SHP77 (cell line): ENCODE measurements at regions not wholly inside any gene's neighbourhood (a gene's known extent, or its start where the extent isn't known, plus 50 kb on each side); places are given as distances from the start of the nearest gene placed in this dataset.
A peak's percentile ranks its signal among the peaks of the same experiment; 100 is the strongest.
"Not testable (repeated sequence)": the region's sequence is repeated elsewhere in the genome, so short reads cannot be mapped to it uniquely, and the experiment has no call there.

Source experiments
- DNase-seq, 2 experiments: peaks; one replicate each; lab custom pipeline; 2025; lab: John Stamatoyannopoulos, UW

DNA sequence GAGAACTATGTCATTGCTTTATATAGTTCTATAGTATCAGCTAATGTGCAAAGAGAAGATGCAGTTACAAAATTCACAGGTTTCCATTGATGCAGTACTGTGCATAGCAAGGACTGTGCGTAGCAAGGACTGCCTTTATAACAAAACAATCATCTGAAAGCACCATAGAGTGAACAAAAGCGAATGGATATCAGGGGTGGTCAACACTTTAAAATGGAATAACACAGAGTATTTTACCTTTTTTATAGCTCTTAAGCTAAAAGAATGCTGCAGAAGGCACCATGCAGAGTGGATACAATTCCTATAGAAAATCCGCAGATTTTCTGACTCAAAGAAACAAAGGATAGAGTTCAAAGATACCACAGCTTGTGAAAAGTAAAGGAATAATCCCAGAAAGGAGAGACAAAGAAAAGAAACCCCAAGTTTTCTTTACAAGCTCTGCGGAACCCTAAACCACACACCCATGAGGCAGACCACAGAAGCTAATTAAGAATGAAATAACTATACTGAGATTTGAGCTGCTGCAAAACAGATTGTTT, 229.9 kb upstream of the DTNA start:
- DNase-seq: no peak

DNA sequence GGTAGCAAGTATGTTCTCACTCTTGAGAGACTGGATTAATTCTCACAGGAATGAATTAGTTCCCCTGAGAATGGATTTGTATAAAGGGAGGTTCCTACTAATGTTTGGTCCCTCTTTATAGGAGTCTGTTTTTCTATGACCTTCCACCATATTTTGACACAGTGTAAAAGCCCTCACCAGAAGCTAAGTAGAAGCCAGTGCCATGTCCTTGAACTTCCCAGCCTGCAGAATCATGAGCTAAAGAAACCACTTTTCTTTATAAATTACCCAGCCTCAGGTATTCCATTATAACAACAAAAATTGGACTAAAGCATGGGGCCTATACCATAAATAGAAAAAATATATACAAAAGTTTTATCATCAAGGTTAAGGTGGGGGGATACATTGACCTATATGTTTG, 227.9 kb upstream of the DTNA start:
- DNase-seq: no peak

DNA sequence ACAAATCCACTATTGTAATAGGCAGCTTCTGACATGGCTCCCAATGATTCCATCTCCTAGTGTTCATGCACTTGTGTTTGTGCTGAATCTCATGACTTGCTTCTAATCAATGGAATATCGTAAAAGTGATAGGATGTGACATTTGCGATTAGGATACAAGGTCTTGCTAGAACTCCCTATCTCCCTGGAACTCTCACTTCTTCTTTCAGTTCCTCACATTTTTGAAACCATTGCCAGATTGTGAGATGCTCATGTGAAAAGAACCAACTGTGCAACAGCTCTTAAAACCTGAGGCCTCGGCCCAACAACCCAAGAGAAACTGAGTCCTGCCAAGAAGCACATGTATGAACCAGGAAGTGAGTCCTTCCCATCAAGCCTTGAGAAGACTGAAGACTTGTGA, 226.9 kb upstream of the DTNA start:
- DNase-seq: no peak

DNA sequence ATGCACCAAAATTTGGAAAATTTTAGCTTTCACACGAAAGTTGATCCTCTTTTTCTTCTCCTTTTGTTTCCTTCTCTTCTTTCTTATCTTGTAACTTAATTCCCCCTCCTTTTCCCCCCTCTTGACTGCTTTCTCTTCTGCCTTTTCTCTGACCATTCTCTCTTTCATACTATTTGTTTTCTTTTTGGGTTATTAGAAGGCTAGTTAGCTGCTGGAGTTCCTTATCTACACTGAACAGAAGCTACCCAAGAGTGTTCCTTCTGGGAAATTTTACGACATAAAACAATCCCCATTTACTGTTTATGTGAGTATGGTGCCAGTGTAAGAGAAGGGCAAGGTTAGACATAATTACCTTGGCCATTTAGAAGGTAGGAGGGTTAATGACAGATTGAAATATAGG, 218.4 kb upstream of the DTNA start:
- DNase-seq: no peak

DNA sequence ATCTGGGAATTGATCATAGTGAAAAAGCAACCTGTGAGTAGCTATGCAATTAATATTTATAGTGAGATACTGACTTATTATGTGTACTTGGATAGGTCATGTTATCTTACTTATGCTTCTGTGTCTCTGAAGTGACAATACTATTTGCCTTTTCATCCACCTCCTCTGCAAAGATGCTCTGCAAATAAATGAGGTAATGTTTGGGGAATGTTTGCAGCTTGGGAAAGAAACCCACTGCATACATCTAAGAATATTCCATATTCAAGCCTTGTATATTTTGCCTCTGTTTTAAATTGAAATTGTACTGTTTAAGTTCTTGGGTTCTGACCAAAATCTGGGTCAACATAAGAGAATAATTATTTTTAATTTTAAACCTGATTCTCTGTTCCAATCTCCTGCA, 217.4 kb upstream of the DTNA start:
- peak; percentile 60 to 68 for DNase-seq

DNA sequence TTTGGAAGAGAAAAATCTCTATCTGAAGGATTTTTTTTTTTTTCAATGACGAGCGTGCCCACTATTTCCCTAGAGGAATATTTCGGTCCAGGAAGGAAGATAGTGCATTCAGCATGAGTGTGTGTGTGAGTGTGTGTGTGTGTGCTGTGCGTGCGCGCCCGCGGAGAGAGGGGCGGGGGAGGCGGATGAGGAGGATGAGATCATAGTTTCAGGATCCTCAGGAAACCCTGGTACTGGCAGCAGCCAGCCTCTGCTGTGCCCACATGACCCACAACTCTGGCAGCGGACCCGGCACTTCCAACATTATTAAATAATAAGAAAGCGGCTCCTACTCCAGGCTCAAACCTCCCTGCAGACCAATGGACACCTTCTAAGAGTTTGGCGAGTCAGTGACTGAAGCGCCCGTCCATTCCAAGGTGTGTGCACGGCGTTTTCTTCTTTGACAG, 217.0 kb upstream of the DTNA start:
- DNase-seq: peak; percentile 85 to 88

DNA sequence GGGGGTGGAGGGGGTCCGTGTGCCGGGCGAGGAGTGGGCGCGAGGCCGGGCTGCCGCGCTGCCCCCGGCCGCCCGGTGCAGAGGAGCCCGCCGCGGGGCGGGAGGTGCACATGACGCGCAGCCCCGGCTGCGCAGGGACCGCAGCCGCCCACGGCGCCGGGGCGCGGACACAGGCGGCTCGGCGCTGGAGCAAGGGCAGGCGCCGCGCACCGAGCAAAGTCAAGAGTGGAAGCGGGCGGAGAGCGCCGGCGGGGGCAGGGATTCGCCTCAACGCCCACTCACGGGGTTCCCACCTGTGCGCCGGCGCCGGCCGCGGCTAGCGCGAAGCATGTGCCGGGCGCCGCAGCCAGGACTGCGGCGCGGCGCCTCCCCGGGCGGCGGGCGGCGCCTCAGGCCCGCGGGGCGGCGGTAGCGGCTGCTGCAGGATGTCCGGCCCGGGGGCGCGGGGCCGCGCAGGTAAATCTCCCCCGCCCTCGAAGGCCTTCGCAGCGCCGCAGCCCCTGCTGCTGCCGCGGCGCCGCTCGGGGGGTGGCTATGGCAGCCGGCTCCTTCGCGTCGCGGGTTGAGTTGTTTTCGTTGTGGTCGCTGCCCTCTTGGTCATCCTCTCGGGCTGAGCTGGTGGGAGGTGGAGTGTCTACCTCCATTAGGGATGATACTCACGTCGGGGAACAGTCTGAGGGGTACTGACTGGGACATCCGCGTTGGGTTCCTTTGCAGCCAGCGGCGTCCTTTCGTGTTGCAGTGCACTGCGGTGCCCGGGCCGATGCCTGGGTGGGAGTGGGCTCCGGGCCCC, 216.3 kb upstream of the DTNA start:
- DNase-seq: peak; percentile 29 to 65

DNA sequence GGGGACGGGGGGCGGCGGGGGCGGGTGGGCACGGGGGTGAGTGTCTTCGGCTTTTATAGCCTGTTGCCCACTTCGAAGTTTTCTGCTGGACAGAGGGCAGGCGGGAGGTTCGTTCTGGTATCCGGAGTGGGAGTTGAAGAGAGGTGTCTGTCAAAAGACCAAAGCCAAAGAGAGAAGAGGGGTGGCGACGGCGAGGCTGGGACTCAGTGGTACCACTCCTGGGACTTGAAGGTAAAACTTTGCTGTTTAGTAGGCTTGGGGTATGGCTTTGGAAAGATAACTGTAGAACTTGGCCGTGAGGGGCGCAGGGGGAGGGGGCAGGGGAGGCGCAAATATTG, 215.8 kb upstream of the DTNA start:
- DNase-seq: no peak

DNA sequence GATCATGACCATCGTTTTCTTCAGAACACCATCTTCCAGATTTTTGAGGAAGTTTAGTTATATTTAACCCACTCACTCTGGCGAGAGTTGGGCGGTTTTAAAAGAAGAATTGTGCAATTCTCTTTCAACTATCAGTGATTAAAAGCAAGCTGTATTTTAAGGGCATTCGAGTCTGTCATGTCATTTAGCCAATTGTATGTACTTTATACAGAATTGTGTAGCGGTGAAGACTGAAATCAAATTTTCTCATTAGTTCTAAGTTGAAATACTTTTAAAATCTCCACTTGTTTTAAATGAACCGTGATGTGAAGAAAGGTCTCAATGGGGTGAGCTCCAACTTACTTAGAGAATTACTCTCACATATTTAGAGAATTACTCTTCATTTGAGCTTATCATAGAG, 214.6 kb upstream of the DTNA start:
- no peak for DNase-seq

DNA sequence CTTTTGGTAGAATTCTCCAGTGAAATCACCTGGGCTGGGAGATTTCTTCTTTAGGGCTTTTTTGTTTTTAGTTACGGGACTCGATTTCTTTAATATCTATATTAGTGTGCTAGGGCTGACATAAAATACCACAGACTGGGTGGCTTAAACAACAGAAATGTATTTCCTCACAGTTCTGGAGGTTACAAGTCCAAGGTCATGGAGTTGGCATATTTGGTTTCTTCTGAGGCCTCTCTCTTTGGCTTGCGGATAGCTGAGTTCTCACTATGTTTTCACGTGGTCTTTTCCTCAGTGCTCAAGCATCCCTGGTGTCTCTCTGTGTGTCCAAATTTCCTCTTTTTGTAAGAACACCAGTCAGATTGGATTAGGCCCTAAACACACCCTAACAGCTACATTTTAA, 208.5 kb upstream of the DTNA start:
- no peak for DNase-seq

DNA sequence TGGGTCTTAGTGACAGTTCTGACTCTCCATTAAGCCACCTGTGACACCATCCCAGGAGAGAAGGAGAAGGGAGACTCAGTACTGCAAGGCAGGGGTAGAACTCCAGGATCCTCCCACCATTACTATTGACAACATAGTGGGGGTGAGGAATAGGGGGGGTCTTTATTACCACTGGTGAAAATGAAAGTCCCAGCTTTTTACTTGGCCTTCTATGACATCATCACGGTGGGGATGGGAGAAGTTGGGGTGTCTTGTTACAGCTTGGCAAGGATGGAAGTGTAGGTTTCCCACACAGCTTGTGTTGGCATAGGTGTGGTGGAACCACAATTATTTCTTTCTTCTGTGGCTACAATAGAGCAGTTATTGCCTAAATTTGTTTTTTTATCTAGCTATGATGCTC, 203.9 kb upstream of the DTNA start:
- DNase-seq: no peak

DNA sequence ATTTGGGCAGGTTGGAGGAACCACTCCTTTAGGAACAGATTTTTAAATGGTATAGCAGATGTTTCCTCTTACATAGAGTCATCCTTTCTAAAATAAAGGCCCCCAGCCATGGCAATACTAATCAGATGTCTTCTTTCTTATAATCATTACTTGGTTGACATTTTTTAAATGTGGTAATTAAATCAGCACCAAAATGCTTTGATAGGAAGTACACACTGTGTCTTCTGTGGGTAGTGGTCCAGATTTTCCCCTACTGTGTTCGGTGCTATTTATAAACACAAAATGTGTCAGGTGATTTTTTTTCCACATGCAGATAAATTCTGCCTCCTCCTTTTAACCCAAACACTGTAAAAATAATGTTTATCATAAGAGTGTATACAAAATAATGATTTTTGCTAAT, 200.9 kb upstream of the DTNA start:
- no peak for DNase-seq

DNA sequence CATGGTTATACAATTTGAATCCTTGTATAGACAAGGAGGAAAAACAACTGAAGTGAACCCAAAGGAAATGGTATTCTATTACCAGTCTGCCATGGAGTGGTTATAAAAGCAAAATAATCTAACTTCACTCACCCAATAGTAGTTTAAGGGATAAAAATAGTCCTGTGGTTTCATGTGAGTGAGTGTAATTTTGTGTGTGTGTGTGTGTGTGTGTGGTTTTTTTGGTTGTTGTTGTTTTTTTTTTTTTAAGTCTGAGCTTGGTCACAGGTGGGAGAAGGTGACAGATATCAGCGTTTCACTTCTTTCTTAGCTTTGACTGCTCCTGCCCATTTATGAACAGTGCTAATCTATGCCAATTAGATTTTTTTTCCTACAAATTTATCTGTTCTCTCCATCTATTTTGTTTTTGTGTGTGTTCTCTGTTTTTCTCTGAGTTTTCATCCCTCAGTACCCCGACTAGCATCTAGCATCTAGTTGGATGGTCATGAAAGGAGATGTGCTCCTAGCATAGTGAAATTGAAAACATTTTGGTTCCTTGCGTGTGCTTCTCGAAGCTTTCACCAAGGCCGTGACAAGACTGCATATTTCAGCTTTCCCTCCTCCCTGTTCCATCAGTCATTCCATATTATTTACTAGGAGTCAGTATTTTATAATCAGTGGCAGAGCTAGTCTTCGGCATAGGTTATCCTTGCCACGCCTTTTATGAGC, 200.1 kb upstream of the DTNA start:
- no peak for DNase-seq

DNA sequence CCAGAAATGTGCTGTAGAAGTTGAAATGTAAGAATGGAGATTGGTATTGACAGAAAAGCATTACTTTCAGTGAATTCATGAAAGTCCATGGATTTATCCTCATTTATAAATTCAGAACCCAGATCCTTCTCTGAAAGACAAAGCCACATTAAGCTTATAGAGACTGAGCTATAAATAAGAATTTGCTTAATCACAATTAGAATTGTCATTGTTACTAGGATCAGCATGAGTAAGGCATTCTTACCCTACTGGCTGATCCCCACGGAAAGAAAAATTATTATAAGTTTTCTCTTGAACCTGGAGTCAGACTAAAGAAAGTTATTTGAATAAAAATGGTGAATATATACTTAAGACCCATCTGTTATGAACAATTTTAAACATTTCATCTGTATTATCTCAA, 199.2 kb upstream of the DTNA start:
- no peak for DNase-seq

DNA sequence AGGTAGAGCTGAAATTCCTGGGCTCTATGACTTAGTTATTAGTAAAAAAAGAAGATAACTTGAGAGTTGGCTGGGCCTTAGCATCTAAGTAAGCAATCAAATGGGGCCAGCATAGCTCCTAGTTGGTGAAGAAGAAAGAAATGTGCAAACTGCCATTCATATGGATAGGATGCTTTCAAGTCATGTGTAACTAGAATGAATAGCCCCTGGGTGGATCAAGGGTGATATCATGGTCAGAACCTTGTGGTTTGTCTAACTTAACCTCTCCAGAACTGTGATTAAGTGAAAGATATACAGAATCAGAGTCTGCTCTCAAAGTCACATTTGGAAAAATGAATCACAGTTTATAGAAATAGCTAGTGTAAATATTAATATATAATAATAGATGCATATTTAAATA, 198.7 kb upstream of the DTNA start:
- no peak for DNase-seq

DNA sequence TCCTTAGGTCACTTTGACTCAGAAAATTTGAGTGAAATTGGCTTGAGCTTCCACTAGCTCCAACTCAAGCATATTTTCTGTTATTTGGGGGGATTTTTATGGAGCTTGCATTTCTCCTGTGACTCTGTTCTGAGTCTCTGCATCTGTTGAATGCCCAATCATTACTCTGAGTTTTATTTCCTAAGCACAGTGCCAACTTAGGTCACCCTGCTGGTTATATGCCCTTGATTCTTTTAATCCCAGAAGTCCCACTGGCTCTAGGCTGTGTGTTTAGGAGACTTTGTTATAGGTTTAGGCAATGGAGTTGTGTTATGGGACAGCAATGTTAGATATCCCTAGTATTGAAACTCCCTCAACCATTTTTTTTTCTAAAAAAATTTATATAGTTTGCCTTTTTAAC, 198.2 kb upstream of the DTNA start:
- no peak for DNase-seq

DNA sequence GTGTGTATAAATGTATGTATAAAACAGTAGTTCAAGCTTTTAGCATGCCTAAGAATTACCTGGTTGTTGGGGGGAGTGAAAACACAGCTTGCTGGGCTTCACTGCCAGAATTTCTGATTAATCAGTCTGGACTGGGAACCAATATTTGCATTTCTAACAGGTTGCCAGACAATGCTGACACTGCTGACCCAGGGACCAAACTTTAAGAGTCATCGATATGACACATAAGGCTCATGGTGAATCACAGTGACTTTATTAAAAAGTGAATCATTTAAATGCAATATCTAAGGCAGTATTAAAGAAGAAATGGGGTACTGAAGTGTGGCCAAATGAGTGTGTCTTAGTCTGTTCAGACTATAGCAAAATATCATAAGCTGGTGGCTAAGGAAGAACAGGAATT, 195.9 kb upstream of the DTNA start:
- DNase-seq: no peak

DNA sequence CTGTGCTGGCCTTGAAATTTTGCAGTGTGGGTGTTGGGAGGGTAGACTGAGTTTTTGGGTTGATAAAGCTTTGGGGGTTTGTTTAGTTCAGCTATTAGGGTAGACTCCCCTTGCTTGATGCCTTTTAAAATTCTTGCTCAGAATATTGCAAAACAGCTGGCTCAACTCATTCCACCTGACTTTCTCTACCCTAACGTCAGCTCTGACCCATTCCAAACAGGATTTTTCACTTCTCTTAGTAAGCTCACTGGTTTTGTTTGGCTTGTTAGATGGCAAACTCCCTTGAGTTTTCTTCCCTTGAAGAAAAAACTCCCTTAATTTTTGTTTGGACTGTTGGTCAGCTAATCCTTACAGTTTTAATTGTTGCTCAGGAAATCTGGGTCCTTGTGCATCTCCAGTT, 195.1 kb upstream of the DTNA start:
- DNase-seq: no peak

DNA sequence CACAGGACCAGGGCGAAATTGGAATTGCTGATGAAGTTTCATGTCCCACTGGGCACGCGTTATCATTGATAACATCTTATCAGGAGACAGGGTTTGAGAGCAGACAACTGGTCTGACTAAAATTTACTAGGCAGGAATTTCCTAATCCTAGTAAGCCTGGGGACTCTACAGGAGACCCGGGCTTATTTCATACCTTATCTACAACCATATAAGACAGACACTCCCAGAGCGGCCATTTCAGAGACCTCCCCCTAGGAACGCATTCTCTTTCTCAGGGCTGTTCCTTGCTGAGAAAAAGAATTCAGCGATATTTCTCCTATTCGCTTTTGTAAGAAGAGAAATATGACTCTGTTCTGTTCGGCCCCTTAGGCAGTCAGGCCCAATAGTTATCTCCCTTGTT, 193.7 kb upstream of the DTNA start:
- DNase-seq: not testable (repeated sequence)

DNA sequence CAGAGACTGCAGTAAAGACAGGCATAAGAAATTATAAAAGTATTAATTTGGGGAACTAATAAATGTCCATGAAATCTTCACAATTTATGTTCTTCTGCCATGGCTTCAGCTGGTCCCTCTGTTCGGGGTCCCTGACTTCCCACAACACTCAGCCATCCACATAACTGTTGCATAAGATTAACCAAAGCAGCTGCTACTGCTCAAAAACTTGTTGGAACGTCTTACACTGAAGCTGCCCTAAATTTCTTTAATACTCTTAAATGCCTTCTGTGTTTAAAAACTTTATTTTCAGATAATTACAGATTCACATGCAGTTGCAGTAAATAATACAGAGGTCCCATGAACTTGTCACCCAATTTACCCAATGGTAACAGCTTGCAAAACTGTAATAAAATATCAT, 193.1 kb upstream of the DTNA start:
- DNase-seq: not testable (repeated sequence)

DNA sequence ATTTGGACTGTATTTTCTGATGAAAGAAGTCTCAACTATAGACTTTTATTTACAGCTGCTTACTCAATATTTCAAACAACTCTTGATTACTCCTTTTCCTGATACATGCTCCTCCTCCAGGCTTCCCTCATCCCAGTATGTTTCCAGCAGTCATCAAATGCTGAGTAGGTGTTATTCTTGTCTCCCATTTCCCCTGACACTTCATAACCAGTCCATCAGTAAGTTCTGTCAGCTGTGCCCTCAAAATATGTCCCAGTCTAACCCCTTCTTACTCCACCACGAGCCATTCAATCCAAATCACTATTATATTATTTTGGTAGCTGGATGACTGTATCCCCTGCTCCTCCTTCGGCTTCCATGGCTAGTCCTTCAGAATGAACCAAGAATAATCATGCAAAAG, 189.1 kb upstream of the DTNA start:
- no peak for DNase-seq

DNA sequence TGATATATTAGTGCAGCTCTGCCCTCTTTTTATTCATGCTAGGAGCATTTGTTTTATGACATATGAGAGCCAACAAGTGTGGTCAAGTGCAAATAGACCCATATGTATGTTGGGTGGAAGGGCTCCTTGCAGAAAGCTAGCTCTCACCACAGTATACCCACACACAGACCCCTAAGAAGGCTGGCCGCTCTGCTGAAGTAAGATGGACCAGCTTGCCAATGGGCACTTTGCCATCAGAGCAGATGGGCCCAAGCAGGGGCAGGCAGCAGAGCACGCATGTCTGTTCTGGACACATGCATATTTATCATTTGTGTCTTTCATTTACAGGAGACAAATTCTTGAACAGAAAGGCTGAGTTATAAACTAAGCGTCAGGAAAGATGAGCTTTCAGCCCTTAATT, 187.5 kb upstream of the DTNA start:
- DNase-seq: peak; percentile 44 to 65

DNA sequence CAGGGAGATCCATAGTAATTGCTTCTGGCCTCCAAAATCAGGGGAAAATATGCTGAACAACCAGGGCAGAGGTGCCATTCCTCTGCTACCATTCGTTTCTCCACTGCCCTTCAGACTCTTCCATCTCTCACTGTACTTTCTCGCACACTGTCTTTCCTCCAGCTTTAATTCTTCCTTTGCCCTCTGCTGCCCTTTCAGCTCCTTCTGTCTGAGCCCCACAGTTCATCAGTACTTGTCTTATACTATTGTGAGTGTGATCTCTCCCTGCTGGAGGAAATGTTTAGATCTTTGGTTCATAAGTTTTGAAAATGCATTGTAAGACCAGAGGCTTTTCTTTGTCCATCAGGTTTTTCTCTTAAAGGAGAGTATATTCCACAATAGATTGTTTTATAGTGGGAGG, 184.9 kb upstream of the DTNA start:
- DNase-seq: no peak

DNA sequence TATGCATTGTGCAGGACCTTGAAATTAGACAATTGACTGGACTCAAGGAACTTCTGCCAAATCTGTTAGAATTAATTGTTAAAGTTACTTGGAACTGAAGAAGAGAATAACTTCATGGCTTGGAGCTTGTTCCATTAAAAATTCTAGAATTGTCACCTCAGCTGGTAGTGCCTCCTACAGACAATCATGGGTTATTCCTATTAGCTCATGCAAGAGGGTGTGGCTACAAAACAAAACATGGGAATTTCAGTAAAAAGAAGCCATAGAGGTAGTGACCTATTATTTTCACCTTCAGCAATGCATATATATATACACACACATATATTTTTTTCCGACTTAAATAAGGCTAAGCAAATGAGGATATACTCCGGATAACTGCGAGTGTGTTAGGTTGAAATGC, 181.9 kb upstream of the DTNA start:
- no peak for DNase-seq
